NCI-H2227 treated with DMSO at 0.1 percent for 48 hours (cell line): ENCODE measurements at regions not wholly inside any gene's neighbourhood (a gene's known extent, or its start where the extent isn't known, plus 50 kb on each side); places are given as distances from the start of the nearest gene placed in this dataset.
"Not testable (repeated sequence)": the region's sequence is repeated elsewhere in the genome, so short reads cannot be mapped to it uniquely, and the experiment has no call there.

Experiments
- DNase-seq: peaks from one replicate; lab custom pipeline; 2025; lab: John Stamatoyannopoulos, UW

DNA sequence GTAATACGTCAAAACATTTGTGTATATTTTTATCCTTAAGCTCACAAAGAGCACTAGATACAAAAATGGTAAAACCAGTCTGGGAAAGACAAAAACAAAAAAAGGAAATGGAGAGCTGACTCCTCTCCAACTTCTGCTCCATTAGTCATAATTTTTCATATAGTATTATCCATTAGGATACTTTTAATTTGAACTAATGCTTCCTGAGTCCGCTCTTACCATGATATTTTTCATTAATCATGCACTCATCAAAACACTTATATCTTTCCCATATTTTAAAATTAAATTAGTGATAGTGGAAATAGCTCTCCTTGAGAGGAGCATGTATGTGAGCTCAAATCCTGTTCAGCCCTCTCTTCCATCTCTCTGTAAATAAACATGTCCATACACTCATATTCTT lies 1093.0 kb upstream of the MIR17HG start:
- no peak for DNase-seq

- no peak for DNase-seq
These were observed 1090.7 kb upstream of the MIR17HG start for GRCh38 chr13:90256746-90257145.

- DNase-seq, result no peak
These were observed 1089.4 kb upstream of the MIR17HG start for GRCh38 chr13:90258129-90258528.

GRCh38 chr13:90261343-90261742 lies 1086.1 kb upstream of the MIR17HG start:
- no peak for DNase-seq

- DNase-seq, result no peak
These were observed 1077.3 kb upstream of the MIR17HG start for GRCh38 chr13:90270226-90270625.

- no peak for DNase-seq
These were observed 1075.1 kb upstream of the MIR17HG start for GRCh38 chr13:90272356-90272755.

- DNase-seq, result no peak
These were observed 1071.3 kb upstream of the MIR17HG start for GRCh38 chr13:90276216-90276615.

- not testable (repeated sequence) for DNase-seq
These were observed 1069.3 kb upstream of the MIR17HG start for GRCh38 chr13:90278231-90278630.

GRCh38 chr13:90281709-90282108 lies 1065.8 kb upstream of the MIR17HG start:
- DNase-seq, result no peak

- no peak for DNase-seq
These were observed 1060.0 kb upstream of the MIR17HG start for GRCh38 chr13:90287521-90287920.

DNA sequence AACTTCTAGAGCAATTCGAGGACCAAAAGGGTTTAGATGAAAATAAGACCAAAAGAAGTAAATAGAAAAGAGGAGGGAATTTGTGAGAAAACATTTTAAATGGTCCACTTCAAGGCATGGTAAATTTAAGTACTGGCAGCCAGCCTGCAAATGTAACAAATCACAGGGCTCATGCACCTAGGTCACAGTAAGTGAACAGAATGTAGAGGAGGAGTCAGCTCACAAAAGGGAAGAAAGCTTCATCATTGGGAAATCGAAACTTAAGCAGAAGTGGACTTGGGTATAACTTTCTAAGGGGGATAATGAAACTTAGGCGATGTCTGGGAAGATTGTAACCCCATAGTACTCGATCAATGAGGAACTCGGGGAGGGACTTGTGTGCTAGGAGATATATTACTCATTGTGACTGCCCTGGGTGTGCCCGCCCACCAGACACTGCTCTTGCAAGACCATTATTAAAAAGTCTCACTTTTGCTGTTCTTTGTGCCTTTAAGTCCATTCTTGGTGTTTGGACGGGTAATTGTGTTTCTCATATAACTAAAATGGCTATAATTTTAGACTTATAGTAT lies 1053.6 kb upstream of the MIR17HG start:
- no peak for DNase-seq

DNA sequence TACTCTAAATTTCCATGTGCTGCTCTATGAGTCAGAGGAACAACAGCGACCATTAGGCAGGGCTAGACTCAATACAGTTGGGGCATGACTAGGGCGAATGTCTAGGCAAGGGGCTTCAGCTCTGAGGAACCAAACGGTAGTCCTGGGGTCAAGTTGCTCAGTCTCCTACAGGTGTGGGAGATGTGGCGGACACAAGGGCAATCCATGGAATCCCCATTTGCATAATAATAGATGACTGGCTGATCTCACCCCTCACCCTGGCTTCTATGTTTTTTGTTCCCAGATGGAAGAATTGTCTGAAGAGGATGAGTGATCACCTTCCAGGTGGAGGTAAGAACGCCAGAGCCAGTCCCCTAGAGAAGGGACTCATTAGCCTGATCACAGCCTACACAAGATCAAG lies 1048.2 kb upstream of the MIR17HG start:
- DNase-seq, result no peak

DNA sequence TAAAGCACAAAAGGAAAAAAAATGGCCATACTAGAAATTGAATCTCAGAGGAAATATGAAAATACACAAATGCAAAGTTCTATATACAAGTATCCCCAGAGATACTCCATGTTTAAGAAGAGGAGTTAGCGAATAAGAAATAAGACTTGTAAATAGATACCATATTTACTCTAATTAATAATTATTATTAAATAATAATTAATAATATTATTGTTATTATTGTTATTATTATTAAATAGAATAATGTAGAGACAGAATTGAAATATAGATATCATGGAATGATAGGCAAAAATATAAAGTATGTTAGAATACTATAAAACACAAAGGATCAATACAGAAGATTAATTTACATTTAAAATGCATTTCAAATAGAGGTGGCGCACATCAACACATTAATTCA lies 1047.5 kb upstream of the MIR17HG start:
- no peak for DNase-seq

DNA sequence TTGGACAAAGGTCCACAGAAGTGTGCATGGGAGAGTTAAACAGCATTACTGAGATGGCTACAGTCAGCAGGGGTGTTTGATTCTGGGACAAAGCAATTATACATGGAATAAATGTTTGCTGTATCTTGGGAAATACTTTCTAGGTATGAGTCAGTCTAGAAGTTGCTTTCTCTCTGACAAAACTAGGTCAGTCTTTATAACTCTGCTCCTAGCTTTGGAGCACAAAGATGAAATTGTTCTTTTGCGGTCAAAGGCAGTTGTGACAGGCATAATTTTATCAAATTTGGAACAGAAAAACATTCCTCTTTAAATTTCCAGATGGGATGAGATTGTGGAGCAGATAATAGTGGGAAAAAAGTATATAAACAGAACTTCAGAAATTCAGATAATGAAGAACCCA lies 1045.4 kb upstream of the MIR17HG start:
- DNase-seq, result no peak

- no peak for DNase-seq
These were observed 1041.7 kb upstream of the MIR17HG start for GRCh38 chr13:90305796-90306195.

- DNase-seq, result no peak
These were observed 1040.4 kb upstream of the MIR17HG start for GRCh38 chr13:90307136-90307535.

DNA sequence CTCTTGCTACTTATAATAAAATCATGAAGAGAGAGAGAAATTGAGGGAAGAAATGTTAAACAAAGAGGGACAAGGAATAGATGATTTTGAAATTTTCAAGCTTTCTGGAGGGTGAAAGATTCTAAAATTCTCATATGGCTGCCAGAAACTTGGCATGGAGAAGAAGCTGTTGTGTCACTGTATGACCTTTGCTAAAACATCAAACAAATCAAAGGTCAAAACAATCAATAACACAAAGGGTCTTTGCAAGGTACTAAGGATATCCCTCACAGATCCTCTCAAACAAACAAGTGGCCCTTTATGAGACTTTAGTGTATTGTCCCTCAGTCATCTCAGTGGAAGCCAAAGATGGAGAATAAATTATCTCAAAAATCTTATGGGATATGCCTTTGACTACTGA lies 1039.2 kb upstream of the MIR17HG start:
- DNase-seq, result no peak

DNA sequence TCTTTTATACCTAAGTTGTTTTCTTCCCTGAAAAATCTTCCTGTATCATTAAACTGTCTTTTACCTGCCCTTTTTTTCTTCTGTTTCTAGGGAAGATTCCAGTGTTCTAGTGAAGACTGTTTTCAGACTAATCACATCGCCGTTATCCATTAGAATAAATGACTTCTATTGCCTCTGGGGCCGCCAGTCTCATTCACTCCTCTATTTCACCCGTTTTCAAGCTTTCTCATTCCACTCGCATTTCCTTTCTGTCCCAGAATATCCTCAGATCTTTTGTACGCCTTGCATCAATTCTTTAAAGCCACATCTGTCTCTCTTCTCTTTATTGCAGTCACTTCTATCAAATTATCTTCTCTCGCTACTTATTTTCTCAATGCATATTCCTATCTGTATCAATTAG lies 1035.6 kb upstream of the MIR17HG start:
- no peak for DNase-seq

GRCh38 chr13:90315061-90315460 lies 1032.4 kb upstream of the MIR17HG start:
- no peak for DNase-seq

DNA sequence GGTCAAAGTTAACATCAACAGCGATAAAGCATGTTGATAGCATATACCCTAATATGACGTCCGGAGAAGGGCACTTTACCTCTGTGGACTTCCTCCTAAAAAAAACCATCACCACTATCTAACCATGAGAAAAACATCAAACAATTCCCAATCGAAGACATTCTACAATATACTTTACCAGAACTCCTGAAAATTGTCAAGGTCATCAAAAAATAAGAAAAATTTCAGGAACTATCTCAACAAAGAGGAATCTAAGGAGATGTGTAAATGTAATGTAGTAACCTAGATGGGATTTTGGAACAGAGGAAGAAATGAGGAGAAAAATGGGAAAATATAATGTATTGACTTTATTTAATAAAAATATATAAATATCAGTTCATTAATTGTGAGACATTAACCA lies 1026.8 kb upstream of the MIR17HG start:
- no peak for DNase-seq

GRCh38 chr13:90321281-90321931 lies 1026.1 kb upstream of the MIR17HG start:
- DNase-seq, result no peak

GRCh38 chr13:90329641-90330040 lies 1017.8 kb upstream of the MIR17HG start:
- DNase-seq, result no peak

DNA sequence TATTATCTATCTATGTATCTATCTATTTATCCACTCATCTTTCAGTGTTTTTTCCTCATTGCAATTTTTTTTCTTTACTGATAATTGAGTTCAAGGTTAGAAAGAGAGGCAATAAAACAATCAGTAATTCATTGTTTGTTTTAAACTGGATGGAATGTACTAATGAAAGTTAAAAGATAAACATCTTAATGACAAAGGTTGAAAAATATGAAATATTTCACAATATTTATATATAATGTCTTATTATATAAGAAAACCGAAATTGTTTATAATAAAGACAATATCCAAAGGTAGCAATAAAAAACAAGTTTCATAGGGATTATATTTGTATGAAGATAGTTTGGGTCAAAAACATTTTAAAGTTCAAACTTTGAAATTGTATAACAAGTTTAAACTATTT lies 1015.5 kb upstream of the MIR17HG start:
- no peak for DNase-seq

DNA sequence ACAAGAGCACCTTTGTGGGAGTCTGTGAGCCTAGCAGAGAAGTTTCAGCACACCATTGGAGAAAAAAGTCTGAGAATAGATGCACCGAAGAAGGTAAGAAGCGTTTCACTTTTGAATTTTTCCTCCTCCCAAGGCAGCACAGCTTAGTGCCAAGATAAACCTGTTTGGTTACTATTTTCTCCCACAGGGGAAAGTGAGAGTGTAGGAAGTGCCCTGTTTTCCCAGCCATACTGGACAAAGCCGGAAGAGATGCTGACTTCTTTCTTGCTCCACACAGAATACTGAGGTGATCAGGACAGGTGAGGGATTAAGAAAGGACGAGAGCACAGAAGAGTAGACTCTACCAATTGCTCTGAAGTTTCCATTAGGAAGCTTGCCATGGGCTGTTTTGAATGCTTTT lies 1011.0 kb upstream of the MIR17HG start:
- no peak for DNase-seq
